Uterus (tissue), 3 donors: ENCODE measurements at regions not wholly inside any gene's neighbourhood (a gene's known extent, or its start where the extent isn't known, plus 50 kb on each side); places are given as distances from the start of the nearest gene placed in this dataset.

Experiments
- DNase-seq, 2 donors: peaks; one replicate each; pipeline ENCODE4 v3.0.0-alpha.2; 2019 to 2020
- H3K27ac ChIP-seq, 2 donors: fragments of 200-600 bp; sonication (generic); 1 replicate in 1 of 2; 2 replicates in 1 of 2; pipeline ENCODE4 v1.5.1; 2016 to 2018
- H3K27me3 ChIP-seq, 2 donors: fragments of 200-600 bp; sonication (generic); one replicate each; pipeline ENCODE4 v1.5.1; 2018 to 2019; ENCODE audit warnings: control low read depth in 1 of 2
- H3K36me3 ChIP-seq, 2 donors: fragments of 200-600 bp; sonication (generic); one replicate each; pipeline ENCODE4 v1.5.1; 2019; ENCODE audit warnings: control low read depth in 1 of 2
- H3K4me1 ChIP-seq, 2 donors: fragments of 200-600 bp; sonication (generic); one replicate each; pipeline ENCODE4 v1.5.1; 2018 to 2019; ENCODE audit warnings: control low read depth in 1 of 2
- H3K4me3 ChIP-seq, 2 donors: fragments of 200-600 bp; sonication (generic); 1 replicate in 1 of 2; 2 replicates in 1 of 2; pipeline ENCODE4 v1.5.1; 2018 to 2019; ENCODE audit warnings: mild to moderate bottlenecking in 1 of 2
- H3K9me3 ChIP-seq, 2 donors: fragments of 200-600 bp; sonication (generic); one replicate each; pipeline ENCODE4 v1.5.1; 2019; ENCODE audit warnings: control low read depth in 1 of 2
- CTCF ChIP-seq, 4 experiments: fragments of 200-600 bp in 2 of 4; fragments of 450-650 bp in 2 of 4; sonication (generic) in 2 of 4; IDR thresholded peaks; one replicate each; pipeline ENCODE4 v1.5.1; 2016 to 2019; ENCODE audit warnings: antibody characterized with exemption in 4 of 4, mild to moderate bottlenecking in 2 of 4, moderate library complexity in 1 of 4
- POLR2A ChIP-seq, 2 donors: fragments of 450-650 bp; IDR thresholded peaks; one replicate each; pipeline ENCODE4 v1.6.1; 2016; ENCODE audit warnings: antibody characterized with exemption in 2 of 2, mild to moderate bottlenecking in 1 of 2, moderate library complexity in 1 of 2
- intact Hi-C: fragments of 100-400 bp; cut with DNase I; formaldehyde crosslinking; loops from one replicate; pipeline ENCODE4 v1.15.1; 2023; ENCODE audit warnings: low total_unique reads
- donor health status: DM: yes; HTN: yes; CAD: no.

- TF ChIP-seq CTCF (IDR thresholded peaks at IDR 0.05) = no peak
- intact Hi-C loops = no loop called here
- H3K4me3 ChIP-seq = no peak overlapping the region
- no peak overlapping the region for H3K27ac ChIP-seq
- DNase-seq = no peak
- H3K9me3 ChIP-seq = no peaks in the 10 kb centered on the region
- H3K4me1 ChIP-seq = no peaks in the 10 kb centered on the region
- no peaks in the 10 kb centered on the region for H3K36me3 ChIP-seq
- no peaks in the 10 kb centered on the region for H3K27me3 ChIP-seq
These were observed 306.8 kb downstream of the ETV1 start for GRCh38 chr7:13682626-13683025.

DNA sequence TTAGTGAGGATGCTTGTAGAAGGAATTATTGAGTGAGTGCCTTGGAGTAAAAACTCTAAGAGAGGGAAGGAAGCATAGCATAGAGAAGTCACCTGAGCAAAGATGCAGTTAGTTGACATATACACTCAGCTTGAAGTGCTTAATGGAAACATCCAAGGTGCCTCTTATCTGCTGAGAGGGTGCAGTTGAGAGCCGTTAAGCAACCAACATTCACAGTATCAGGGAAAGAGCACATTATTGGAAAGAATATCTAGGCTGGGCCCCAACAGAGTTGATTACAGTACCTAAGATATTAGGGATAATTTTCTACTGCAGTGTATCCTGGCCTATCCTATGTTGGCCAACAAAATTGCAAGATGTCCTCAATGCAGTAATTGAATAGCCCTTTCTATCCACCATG, 302.0 kb downstream of the ETV1 start:
- DNase-seq = no peak
- Histone ChIP-seq H3K36me3 (no peaks in the 10 kb centered on the region), H3K27ac (no peak overlapping the region), H3K4me1 (no peaks in the 10 kb centered on the region), H3K27me3 (no peaks in the 10 kb centered on the region), H3K9me3 (no peaks in the 10 kb centered on the region), H3K4me3 (no peak overlapping the region)
- no peak for TF ChIP-seq CTCF (IDR thresholded peaks at IDR 0.05)
- no peak for TF ChIP-seq POLR2A (IDR thresholded peaks at IDR 0.05)
- intact Hi-C loops = no loop called here

DNA sequence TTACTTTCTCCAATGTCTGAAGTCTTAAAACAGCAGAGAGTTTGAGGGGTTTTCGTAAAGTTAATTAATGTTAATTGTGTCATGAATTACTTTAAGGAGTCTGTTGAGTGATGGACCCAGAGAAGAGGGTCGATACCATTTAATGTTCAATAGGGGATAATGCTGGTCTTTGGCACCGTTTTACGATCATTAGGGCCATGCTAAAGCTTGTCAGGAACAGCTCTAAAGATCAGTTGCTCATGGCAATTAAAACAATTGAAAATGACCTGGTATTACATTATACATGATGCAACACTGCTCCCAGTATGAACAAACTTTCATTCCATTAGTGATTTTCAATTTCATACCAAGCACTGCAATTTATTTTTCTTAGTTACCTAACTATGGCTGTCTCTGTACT, 296.9 kb downstream of the ETV1 start:
- H3K9me3 ChIP-seq = no peaks in the 10 kb centered on the region
- TF ChIP-seq POLR2A (IDR thresholded peaks at IDR 0.05) (no peak), CTCF (IDR thresholded peaks at IDR 0.05) (no peak)
- no peaks in the 10 kb centered on the region for H3K4me1 ChIP-seq
- no peak overlapping the region for H3K27ac ChIP-seq
- no peak for DNase-seq
- H3K4me3 ChIP-seq = no peak overlapping the region
- H3K36me3 ChIP-seq = no peaks in the 10 kb centered on the region
- intact Hi-C loops = no loop called here
- no peaks in the 10 kb centered on the region for H3K27me3 ChIP-seq

GRCh38 chr7:13702251-13702650, 287.2 kb downstream of the ETV1 start:
- no peak for DNase-seq
- Histone ChIP-seq H3K4me1 (no peaks in the 10 kb centered on the region), H3K4me3 (no peak overlapping the region), H3K27me3 (no peaks in the 10 kb centered on the region), H3K27ac (no peak overlapping the region), H3K9me3 (no peaks in the 10 kb centered on the region), H3K36me3 (no peaks in the 10 kb centered on the region)
- intact Hi-C loops = no loop called here
- TF ChIP-seq CTCF (IDR thresholded peaks at IDR 0.05) (no peak), POLR2A (IDR thresholded peaks at IDR 0.05) (no peak)

- Histone ChIP-seq H3K27ac (no peak overlapping the region), H3K27me3 (no peaks in the 10 kb centered on the region), H3K4me3 (no peak overlapping the region), H3K9me3 (no peaks in the 10 kb centered on the region), H3K4me1 (no peaks in the 10 kb centered on the region), H3K36me3 (no peaks in the 10 kb centered on the region)
- TF ChIP-seq POLR2A (IDR thresholded peaks at IDR 0.05) (no peak), CTCF (IDR thresholded peaks at IDR 0.05) (no peak)
- DNase-seq = no peak
- intact Hi-C loops = no loop called here
These were observed 280.8 kb downstream of the ETV1 start for GRCh38 chr7:13708670-13709069.
